HUDEP-2 (cell line): ENCODE measurements at regions not wholly inside any gene's neighbourhood (a gene's known extent, or its start where the extent isn't known, plus 50 kb on each side); places are given as distances from the start of the nearest gene placed in this dataset.
A peak's percentile ranks its signal among the peaks of the same experiment; 100 is the strongest.
"Not testable (repeated sequence)": the region's sequence is repeated elsewhere in the genome, so short reads cannot be mapped to it uniquely, and the experiment has no call there.

Source experiments
- DNase-seq, 76 experiments: peaks; one replicate each; lab custom pipeline; 2025; ENCODE audit not compliant: unreplicated experiment in 76 of 76; lab: John Stamatoyannopoulos, UW

- no peak for DNase-seq
Measured at GRCh38 chr4:64016893-64017292, 392.4 kb downstream of the TECRL start.

- no peak for DNase-seq
Measured at GRCh38 chr4:64014647-64015046, 394.6 kb downstream of the TECRL start.

- no peak for DNase-seq
Measured at GRCh38 chr4:64001229-64001898, 407.9 kb downstream of the TECRL start.

GRCh38 chr4:64000241-64000640 is 409.0 kb downstream of the TECRL start:
- DNase-seq, result no peak

GRCh38 chr4:63986253-63986652 is 423.0 kb downstream of the TECRL start:
- DNase-seq, result no peak

- DNase-seq, result no peak
Measured at GRCh38 chr4:63983224-63983623, 426.0 kb downstream of the TECRL start.

GRCh38 chr4:63965875-63966274 is 443.4 kb downstream of the TECRL start:
- DNase-seq, result no peak

GRCh38 chr4:63942706-63943286 is 466.5 kb downstream of the TECRL start:
- DNase-seq, result not testable (repeated sequence)

GRCh38 chr4:63937961-63938360 is 471.3 kb downstream of the TECRL start:
- DNase-seq, result peak in 1 of 76 experiments; percentile 4

GRCh38 chr4:63922146-63922545 is 487.1 kb downstream of the TECRL start:
- no peak for DNase-seq

GRCh38 chr4:63921561-63921960 is 487.7 kb downstream of the TECRL start:
- no peak for DNase-seq

GRCh38 chr4:63919636-63920365 is 489.4 kb downstream of the TECRL start:
- no peak for DNase-seq

GRCh38 chr4:63906660-63907183 is 502.5 kb downstream of the TECRL start:
- no peak for DNase-seq

GRCh38 chr4:63904201-63904600 is 505.0 kb downstream of the TECRL start:
- DNase-seq, result no peak

GRCh38 chr4:63901304-63901703 is 507.9 kb downstream of the TECRL start:
- no peak for DNase-seq

GRCh38 chr4:63898961-63899360 is 510.3 kb downstream of the TECRL start:
- no peak for DNase-seq

- DNase-seq, result no peak
Measured at GRCh38 chr4:63894161-63894560, 515.1 kb downstream of the TECRL start.

GRCh38 chr4:63869370-63869769 is 539.9 kb downstream of the TECRL start:
- no peak for DNase-seq

- no peak for DNase-seq
Measured at GRCh38 chr4:63851496-63851895, 557.8 kb downstream of the TECRL start.

GRCh38 chr4:63841266-63841665 is 568.0 kb downstream of the TECRL start:
- no peak for DNase-seq

- no peak for DNase-seq
Measured at GRCh38 chr4:63831590-63832155, 577.6 kb downstream of the TECRL start.
